ENCODE measurements at regions not wholly inside any gene's neighbourhood (a gene's known extent, or its start where the extent isn't known, plus 50 kb on each side); places are given as distances from the start of the nearest gene placed in this dataset.

DNA sequence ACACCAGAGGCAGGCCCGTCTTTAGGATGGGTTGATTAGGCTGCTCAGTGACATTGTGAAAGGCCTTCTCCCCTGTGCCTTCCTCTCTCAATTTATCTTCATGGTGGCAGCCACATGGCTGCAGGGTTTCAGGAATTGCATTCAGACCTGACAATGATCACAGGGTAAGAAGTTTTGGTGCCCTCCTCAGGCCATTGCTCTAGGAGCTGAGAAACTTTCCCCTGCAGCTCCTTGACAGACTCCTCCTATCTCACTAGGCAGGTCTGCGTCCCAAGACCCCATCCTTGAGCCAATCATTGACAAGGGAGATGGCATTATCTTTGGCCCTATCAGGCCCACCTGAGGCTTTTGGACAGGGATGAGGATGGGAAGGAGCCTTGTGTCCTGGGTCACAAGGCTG lies 57.4 kb upstream of the ANO4 start:
- ChIA-PET POLR2A (no interaction called here), CTCF (no interaction called here)

DNA sequence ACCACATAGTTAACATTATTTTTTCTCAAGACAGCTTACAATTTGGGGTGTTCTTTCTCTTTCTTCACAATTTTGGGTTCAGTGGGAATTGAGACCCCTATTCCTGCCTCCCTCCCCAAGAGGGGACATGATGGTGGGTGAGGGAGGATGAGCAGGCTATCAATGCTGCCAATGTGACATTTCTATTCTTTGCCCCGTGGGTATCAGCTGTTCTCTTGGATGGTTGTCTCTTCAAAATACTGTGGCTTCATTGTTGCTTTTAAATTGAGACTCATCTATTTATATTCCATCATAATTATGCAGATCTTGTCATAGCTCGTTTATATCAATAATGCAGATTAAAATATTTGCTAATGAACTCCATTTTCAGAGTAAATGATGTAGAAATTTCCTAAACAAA lies 56.5 kb upstream of the ANO4 start:
- POLR2A ChIA-PET: no interaction called here
- CTCF ChIA-PET: no interaction called here

DNA sequence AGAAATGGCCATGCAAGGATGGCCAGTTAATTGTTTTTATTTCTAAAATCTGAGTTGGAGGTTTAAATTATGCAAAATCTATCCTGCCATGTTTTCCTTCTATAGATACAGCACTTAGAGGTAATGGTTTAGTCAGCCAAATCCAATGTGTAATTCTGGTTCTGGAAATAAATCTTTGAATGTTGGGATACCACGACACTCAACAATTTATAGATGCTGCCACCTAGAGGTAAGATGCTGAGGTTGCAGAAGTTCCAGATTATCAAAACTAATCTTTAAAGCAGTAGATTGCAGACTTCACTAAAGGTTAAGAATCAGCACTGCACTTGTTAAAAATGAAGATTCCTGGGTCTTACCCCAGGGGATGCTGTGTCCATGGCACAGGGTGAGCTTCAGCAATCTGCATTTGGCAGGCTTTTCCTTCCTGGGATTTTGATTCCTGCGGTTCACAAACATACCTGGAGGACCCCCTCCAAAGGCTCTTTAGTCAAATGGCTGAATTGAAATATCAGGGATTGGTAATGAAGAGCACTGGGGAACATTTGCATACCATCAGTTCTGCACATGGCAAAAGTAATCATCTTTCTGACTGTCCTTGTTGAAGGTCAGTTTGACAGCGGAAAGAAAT lies 53.4 kb upstream of the ANO4 start:
- ChIA-PET CTCF (no interaction called here), POLR2A (interaction anchor here (0.5 kb wide), 1 partner anchor 68 kb away, joined by 3 read pairs; no protein-coding TSS in a partner anchor)

DNA sequence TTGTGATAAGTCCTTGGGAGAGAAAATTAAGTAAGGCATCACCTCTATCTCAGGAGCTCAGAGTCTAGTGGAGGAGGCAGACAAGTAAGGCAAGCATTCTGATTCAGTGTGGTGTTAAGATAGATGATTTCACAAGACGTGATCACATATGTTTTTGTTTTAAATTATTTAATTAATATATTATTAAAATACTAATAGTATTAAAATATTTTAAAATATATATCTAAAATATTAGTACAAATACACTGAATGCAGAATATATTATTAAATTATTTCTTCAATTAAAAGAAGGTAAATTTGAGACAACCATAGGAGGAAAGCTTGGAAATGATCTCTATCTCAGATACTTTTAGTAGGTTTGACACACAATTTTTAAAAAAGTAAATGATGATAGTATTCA lies 51.5 kb upstream of the ANO4 start:
- ChIA-PET POLR2A (no interaction called here), CTCF (no interaction called here)
